B cell (primary cell): ENCODE measurements at regions not wholly inside any gene's neighbourhood (a gene's known extent, or its start where the extent isn't known, plus 50 kb on each side); places are given as distances from the start of the nearest gene placed in this dataset.

ENCODE experiments used
- ATAC-seq: fragments of 200-7000 bp; cut with Tn5 transposase; one replicate; pipeline ENCODE4 v1.10.0; 2021; ENCODE audit warnings: low read depth, mild to moderate bottlenecking, moderate number of reproducible peaks, moderate library complexity
- CTCF ChIA-PET: fragments of 350-600 bp; sonication (Branson Sonifier 250); formaldehyde crosslinking; loops from one replicate; lab custom pipeline; 2021; ENCODE audit warnings: antibody characterized with exemption, inconsistent platforms; lab: Charles Lee
- POLR2A ChIA-PET: fragments of 350-600 bp; sonication (Branson Sonifier 250); formaldehyde crosslinking; loops from one replicate; lab custom pipeline; 2021; ENCODE audit warnings: antibody characterized with exemption; lab: Charles Lee
- DNase-seq: peaks from one replicate; pipeline ENCODE4 v3.0.0; 2013
- H2AFZ ChIP-seq: 2 replicates; pipeline ENCODE4 v1.6.1; 2012; ENCODE audit warnings: mild to moderate bottlenecking, low read depth, low read length; ENCODE audit not compliant: insufficient read depth, poor library complexity, severe bottlenecking
- H3K27ac ChIP-seq, 2 donors: 1 replicate in 1 of 2; 2 replicates in 1 of 2; pipeline ENCODE4 v1.5.1; 2012 to 2013; ENCODE audit warnings: low read length in 2 of 2, mild to moderate bottlenecking in 2 of 2, moderate library complexity in 1 of 2
- H3K27me3 ChIP-seq, 4 experiments: fragments of 200-600 bp in 1 of 4; sonication (generic) in 1 of 4; replicated peaks in 1 of 4; 1 replicate in 2 of 4; 2 replicates in 2 of 4; pipeline versions ENCODE4 v1.6.1 to v1.7.0; 2013 to 2016; ENCODE audit warnings: low read length in 3 of 4, mild to moderate bottlenecking in 2 of 4, mixed read lengths in 1 of 4, moderate library complexity in 1 of 4; ENCODE audit not compliant: insufficient read depth in 4 of 4, control insufficient read depth in 3 of 4; ENCODE audit errors: control extremely low read depth in 1 of 4
- H3K36me3 ChIP-seq, 2 experiments: replicated peaks in 1 of 2; 1 replicate in 1 of 2; 2 replicates in 1 of 2; pipeline versions ENCODE4 v1.6.1 to v1.7.1; 2013; ENCODE audit warnings: low read length in 1 of 2; ENCODE audit not compliant: insufficient read depth in 2 of 2, control insufficient read depth in 1 of 2; ENCODE audit errors: control extremely low read depth in 1 of 2, extremely low read depth in 1 of 2
- H3K4me1 ChIP-seq, 2 donors: fragments of 200-600 bp in 1 of 2; sonication (generic) in 1 of 2; 1 replicate in 1 of 2; 2 replicates in 1 of 2; pipeline versions ENCODE4 v1.5.1 to v1.6.1; 2013 to 2017; ENCODE audit warnings: low read length in 2 of 2; ENCODE audit not compliant: control insufficient read depth in 2 of 2, insufficient read depth in 2 of 2
- H3K4me2 ChIP-seq: replicated peaks from 2 replicates; pipeline ENCODE3; 2012; ENCODE audit warnings: mild to moderate bottlenecking, low read depth, low read length; ENCODE audit not compliant: poor library complexity, severe bottlenecking
- H3K4me3 ChIP-seq, 5 experiments: fragments of 200-600 bp in 1 of 5; sonication (generic) in 1 of 5; 1 replicate in 3 of 5; 2 replicates in 2 of 5; pipeline versions ENCODE4 v1.5.1 to v1.7.0; 2011 to 2016; ENCODE audit warnings: low read length in 4 of 5, mild to moderate bottlenecking in 4 of 5, low read depth in 2 of 5, control low read depth in 1 of 5, moderate library complexity in 1 of 5; ENCODE audit not compliant: insufficient read depth in 1 of 5; ENCODE audit errors: control extremely low read depth in 1 of 5, extremely low read depth in 1 of 5
- H3K79me2 ChIP-seq: fragments of 200-600 bp; sonication (generic); one replicate; pipeline ENCODE4 v1.6.0; 2016; ENCODE audit warnings: low read length; ENCODE audit not compliant: control insufficient read depth, insufficient read depth
- H3K9ac ChIP-seq: fragments of 200-600 bp; sonication (generic); 2 replicates; pipeline ENCODE4 v1.6.1; 2017; ENCODE audit warnings: mild to moderate bottlenecking, low read length, moderate library complexity
- H3K9me3 ChIP-seq, 3 donors: one replicate each; pipeline versions ENCODE4 v1.6.1 to v1.7.1; 2013; ENCODE audit warnings: low read length in 2 of 3; ENCODE audit not compliant: control insufficient read depth in 2 of 3, insufficient read depth in 1 of 3; ENCODE audit errors: control extremely low read depth in 1 of 3
- H4K20me1 ChIP-seq: 2 replicates; pipeline ENCODE4 v1.6.0; 2012; ENCODE audit warnings: mild to moderate bottlenecking, low read length; ENCODE audit not compliant: insufficient read depth, control insufficient read depth, poor library complexity, severe bottlenecking
- H3K27ac Mint-ChIP-seq: one replicate; pipeline ENCODE4 v1.8.0; 2021; ENCODE audit warnings: mixed read lengths
- H3K27me3 Mint-ChIP-seq: one replicate; pipeline ENCODE4 v1.8.0; 2021; ENCODE audit warnings: mixed read lengths
- H3K4me1 Mint-ChIP-seq: one replicate; pipeline ENCODE4 v1.8.0; 2021; ENCODE audit warnings: mixed read lengths
- H3K4me3 Mint-ChIP-seq: one replicate; pipeline ENCODE4 v1.8.0; 2021; ENCODE audit warnings: mixed read lengths
- H3K9me3 Mint-ChIP-seq: one replicate; pipeline ENCODE4 v1.8.0; 2022; ENCODE audit warnings: mixed read lengths; ENCODE audit not compliant: insufficient read depth
- CTCF ChIP-seq: fragments of 200-600 bp; IDR thresholded peaks from one replicate; pipeline ENCODE4 v1.8.0; 2022; ENCODE audit warnings: antibody characterized with exemption, mild to moderate bottlenecking
- EZH2 ChIP-seq: IDR thresholded peaks from 2 replicates; pipeline ENCODE4 v1.6.1; 2012; ENCODE audit warnings: borderline replicate concordance, low read depth, mild to moderate bottlenecking, moderate library complexity, low read length; ENCODE audit not compliant: insufficient read depth, poor library complexity, severe bottlenecking
- WGBS: methylation state at CpG from one replicate; pipeline ENCODE4 v1.1.5; 2013; ENCODE audit warnings: missing lambda C conversion rate; ENCODE audit not compliant: insufficient coverage; 5-methylcytosine and 5-hydroxymethylcytosine counted together
- intact Hi-C: fragments of 100-400 bp; cut with micrococcal nuclease; formaldehyde crosslinking; loops from one replicate; pipeline ENCODE4 v1.10.0; 2022

GRCh38 chr5:89300426-89300970 lies 417.5 kb upstream of the MEF2C start:
- 100% methylated on average over 1 of the region's 2 CpGs for WGBS
- peak; percentile 37 for DNase-seq
- Histone ChIP-seq H3K9me3 (no peaks in the 10 kb centered on the region), H3K27ac (peak overlapping the region in 1 of 2 donors; percentile 80), H3K36me3 (no peaks in the 10 kb centered on the region), H3K79me2 (no peaks in the 10 kb centered on the region), H3K4me2 (peak overlapping the region; percentile 54), H3K27me3 (no peaks in the 10 kb centered on the region), H2AFZ (peak overlapping the region; percentile 30), H3K9ac (no peak overlapping the region), H3K4me1 (peaks cover 33 to 34% of the 10 kb centered on the region in 2 donors), H3K4me3 (peak overlapping the region in 1 of 5 experiments; percentile 10), H4K20me1 (no peaks in the 10 kb centered on the region)
- Mint-ChIP-seq H3K4me3 (no peak overlapping the region), H3K27ac (peak overlapping the region; percentile 8), H3K27me3 (no peaks in the 10 kb centered on the region), H3K4me1 (peaks cover 43% of the 10 kb centered on the region), H3K9me3 (no peaks in the 10 kb centered on the region)
- intact Hi-C loops, result loop anchor here (5.0 to 10.0 kb wide), 4 partner anchors 33 to 566 kb away; partner anchors contain the start of gene MEF2C
- no peak for TF ChIP-seq CTCF
- TF ChIP-seq EZH2, result no peak
- peak; percentile 35 for ATAC-seq
- POLR2A ChIA-PET, result interaction anchor here (2.5 kb wide), 1 partner anchor 13 kb away, joined by 8 read pairs; no protein-coding TSS in a partner anchor
- CTCF ChIA-PET, result interaction anchor here (1.3 kb wide), 2 partner anchors 15 to 429 kb away, joined by 4 read pairs; no protein-coding TSS in a partner anchor

DNA sequence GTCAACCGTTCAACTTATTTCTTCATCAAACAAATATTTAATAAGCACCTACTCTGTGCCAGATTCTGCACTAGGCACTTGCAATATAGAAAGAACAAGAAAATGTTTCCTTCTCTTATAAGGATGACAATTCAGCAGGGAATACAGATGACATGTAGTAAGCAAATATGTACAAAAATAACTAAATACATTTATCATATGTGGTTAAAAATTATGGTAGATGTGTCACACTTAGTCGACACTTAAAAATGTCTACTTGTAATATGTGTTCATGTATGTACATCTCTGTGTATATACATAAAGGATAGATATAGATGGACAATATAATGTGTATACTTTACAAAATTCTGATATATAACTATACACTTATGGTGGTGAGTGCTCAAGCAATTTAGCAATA lies 417.0 kb upstream of the MEF2C start:
- POLR2A ChIA-PET, result no interaction called here

More for the DNA sequence above, 417.0 kb upstream of the MEF2C start:
- Histone ChIP-seq H3K9me3 (no peaks in the 10 kb centered on the region), H3K9ac (no peak overlapping the region), H4K20me1 (no peaks in the 10 kb centered on the region), H3K36me3 (no peaks in the 10 kb centered on the region), H3K27me3 (no peaks in the 10 kb centered on the region), H3K79me2 (no peaks in the 10 kb centered on the region), H3K4me2 (no peak overlapping the region), H3K4me3 (no peak overlapping the region), H3K27ac (no peak overlapping the region), H3K4me1 (peaks cover 32 to 33% of the 10 kb centered on the region in 2 donors), H2AFZ (no peak overlapping the region)
- WGBS, result no CpG with 5 or more reads among the region's 2 CpGs
- ATAC-seq (no peak), DNase-seq (no peak)
- H3K27ac Mint-ChIP-seq, result no peak overlapping the region
- H3K9me3 Mint-ChIP-seq, result no peaks in the 10 kb centered on the region
- CTCF ChIA-PET, result no interaction called here
- no peaks in the 10 kb centered on the region for H3K27me3 Mint-ChIP-seq
- TF ChIP-seq EZH2 (no peak), CTCF (no peak)
- no peak overlapping the region for H3K4me3 Mint-ChIP-seq
- intact Hi-C loops, result loop anchor here (5.0 to 10.0 kb wide), 4 partner anchors 33 to 565 kb away; partner anchors contain the start of gene MEF2C
- peaks cover 44% of the 10 kb centered on the region for H3K4me1 Mint-ChIP-seq
